ENCODE measurements at regions not wholly inside any gene's neighbourhood (a gene's known extent, or its start where the extent isn't known, plus 50 kb on each side); places are given as distances from the start of the nearest gene placed in this dataset.

DNA sequence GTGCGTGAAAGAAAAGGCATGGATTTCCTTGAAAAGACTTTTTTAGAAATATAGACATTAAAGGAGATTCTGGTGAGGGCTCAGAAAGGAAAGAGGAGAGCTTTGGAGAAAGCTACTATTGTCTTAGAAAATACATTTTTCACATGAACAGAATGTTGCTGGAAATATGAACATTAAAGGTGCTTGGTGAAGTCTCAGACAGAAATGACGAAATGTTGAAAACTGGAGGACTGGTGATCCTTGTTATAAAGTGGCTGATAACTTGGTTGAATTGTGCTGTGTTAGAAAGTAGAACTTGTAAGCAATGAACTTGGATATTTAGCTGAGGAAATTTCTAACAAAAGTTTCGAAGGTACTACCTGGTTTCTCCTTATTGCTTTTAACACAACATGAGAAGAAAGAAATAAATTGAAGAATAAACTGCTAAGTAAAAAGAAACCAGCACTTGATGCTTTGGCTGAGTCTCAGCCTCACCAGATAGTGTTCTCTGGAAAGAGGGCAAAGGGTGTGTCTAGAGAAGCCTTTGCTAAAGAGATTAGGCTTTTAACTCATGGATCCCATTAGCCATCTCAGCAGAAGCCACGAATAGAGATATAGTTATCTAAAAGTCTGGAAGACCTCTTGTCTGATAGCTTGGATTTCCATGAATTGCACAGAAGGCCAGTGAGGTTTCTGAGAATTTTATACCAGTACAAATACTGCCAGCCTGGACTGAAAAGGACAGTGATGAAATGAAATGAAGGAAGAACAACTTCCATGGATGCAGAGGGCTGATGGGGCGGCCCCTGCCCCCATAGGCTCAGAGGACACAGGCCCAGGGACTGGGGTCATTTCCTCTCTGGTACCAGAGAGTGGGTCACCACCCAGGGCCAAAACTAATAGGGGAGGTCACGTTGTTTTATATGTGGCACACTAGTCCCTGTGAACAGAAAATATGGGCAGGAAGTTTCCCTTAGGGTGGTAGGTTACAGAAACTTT lies 91.5 kb downstream of the RPL22L1 start:
- TF ChIP-seq POLR2A (IDR thresholded peaks at IDR 0.05; ENCODE audit: low read depth, low read length): no peak
- no peak for TF ChIP-seq POLR2AphosphoS5 (IDR thresholded peaks at IDR 0.05; ENCODE audit: low read depth, low read length)
